Trophoblast cell (in vitro differentiated cells and primary cell): ENCODE measurements at regions not wholly inside any gene's neighbourhood (a gene's known extent, or its start where the extent isn't known, plus 50 kb on each side); places are given as distances from the start of the nearest gene placed in this dataset.
"Not testable (repeated sequence)": the region's sequence is repeated elsewhere in the genome, so short reads cannot be mapped to it uniquely, and the experiment has no call there.

ENCODE experiments used
- DNase-seq, 2 donors: peaks; one replicate each; pipeline ENCODE4 v3.0.0-alpha.2; 2016
- H2AFZ ChIP-seq: 2 replicates; pipeline ENCODE4 v1.6.1; 2013; ENCODE audit warnings: low read length, moderate library complexity, mild to moderate bottlenecking; ENCODE audit not compliant: insufficient read depth, poor library complexity
- H2AK5ac ChIP-seq: 2 replicates; pipeline ENCODE4 v1.6.1; 2013; ENCODE audit warnings: mild to moderate bottlenecking, low read length
- H2BK120ac ChIP-seq: 2 replicates; pipeline ENCODE4 v1.6.1; 2013; ENCODE audit warnings: low read length, mild to moderate bottlenecking, moderate library complexity; ENCODE audit not compliant: insufficient read depth, poor library complexity
- H2BK12ac ChIP-seq: 2 replicates; pipeline ENCODE4 v1.6.1; 2013; ENCODE audit warnings: mild to moderate bottlenecking, low read length, moderate library complexity
- H2BK5ac ChIP-seq: 2 replicates; pipeline ENCODE4 v1.6.1; 2013; ENCODE audit warnings: low read length, low read depth, moderate library complexity, mild to moderate bottlenecking; ENCODE audit not compliant: poor library complexity
- H3K14ac ChIP-seq: 2 replicates; pipeline ENCODE4 v1.6.1; 2013; ENCODE audit warnings: mild to moderate bottlenecking, low read length
- H3K18ac ChIP-seq: 2 replicates; pipeline ENCODE4 v1.6.1; 2013; ENCODE audit warnings: mild to moderate bottlenecking, low read length
- H3K23ac ChIP-seq: 2 replicates; pipeline ENCODE4 v1.6.1; 2013; ENCODE audit warnings: low read length
- H3K27ac ChIP-seq: 2 replicates; pipeline ENCODE4 v1.5.1; 2013; ENCODE audit warnings: low read depth, mild to moderate bottlenecking, inconsistent platforms, low read length, moderate library complexity
- H3K27me3 ChIP-seq: 2 replicates; pipeline ENCODE4 v1.6.1; 2013; ENCODE audit warnings: inconsistent platforms, mild to moderate bottlenecking, low read length, moderate library complexity; ENCODE audit not compliant: insufficient read depth
- H3K36me3 ChIP-seq, 2 experiments: 1 replicate in 1 of 2; 2 replicates in 1 of 2; pipeline ENCODE4 v1.6.1; 2013; ENCODE audit warnings: low read length in 2 of 2, mild to moderate bottlenecking in 2 of 2, moderate library complexity in 1 of 2; ENCODE audit not compliant: insufficient read depth in 2 of 2, control insufficient read depth in 1 of 2
- H3K4ac ChIP-seq: 2 replicates; pipeline ENCODE4 v1.6.1; 2013; ENCODE audit warnings: low read depth, mild to moderate bottlenecking, low read length, moderate library complexity
- H3K4me1 ChIP-seq, 2 experiments: 1 replicate in 1 of 2; 2 replicates in 1 of 2; pipeline ENCODE4 v1.6.1; 2013; ENCODE audit warnings: low read length in 2 of 2, mild to moderate bottlenecking in 2 of 2, moderate library complexity in 1 of 2; ENCODE audit not compliant: insufficient read depth in 2 of 2, control insufficient read depth in 1 of 2
- H3K4me2 ChIP-seq: 2 replicates; pipeline ENCODE4 v1.6.1; 2013; ENCODE audit warnings: inconsistent platforms, mild to moderate bottlenecking, low read length, moderate library complexity
- H3K4me3 ChIP-seq: 2 replicates; pipeline ENCODE4 v1.5.1; 2013; ENCODE audit warnings: mild to moderate bottlenecking, low read depth, low read length, inconsistent platforms
- H3K79me1 ChIP-seq: one replicate; pipeline ENCODE4 v1.6.1; 2013; ENCODE audit warnings: low read length
- H3K79me2 ChIP-seq: 2 replicates; pipeline ENCODE4 v1.6.1; 2013; ENCODE audit warnings: low read length, mild to moderate bottlenecking; ENCODE audit not compliant: control insufficient read depth, insufficient read depth, poor library complexity
- H3K9ac ChIP-seq: 2 replicates; pipeline ENCODE4 v1.6.1; 2013; ENCODE audit warnings: mild to moderate bottlenecking, low read length
- H3K9me3 ChIP-seq: 2 replicates; pipeline ENCODE4 v1.6.1; 2013; ENCODE audit warnings: low read depth, mild to moderate bottlenecking, control low read depth, inconsistent platforms, low read length; ENCODE audit not compliant: insufficient read depth
- H4K12ac ChIP-seq: 2 replicates; pipeline ENCODE4 v1.6.1; 2013; ENCODE audit warnings: low read depth, mild to moderate bottlenecking, low read length, moderate library complexity
- H4K8ac ChIP-seq: 2 replicates; pipeline ENCODE4 v1.6.1; 2013; ENCODE audit warnings: low read depth, mild to moderate bottlenecking, low read length, moderate library complexity
- H4K91ac ChIP-seq: one replicate; pipeline ENCODE4 v1.6.1; 2013; ENCODE audit warnings: low read depth, mild to moderate bottlenecking, low read length, moderate library complexity
- WGBS: extraction: QIAGEN DNeasy Blood & Tissue Kit; methylation state at CpG from one replicate; pipeline ENCODE4 v1.1.7; 2013; ENCODE audit warnings: missing lambda C conversion rate; ENCODE audit not compliant: insufficient read length, insufficient coverage; ENCODE audit errors: extremely low coverage; 5-methylcytosine and 5-hydroxymethylcytosine counted together

DNA sequence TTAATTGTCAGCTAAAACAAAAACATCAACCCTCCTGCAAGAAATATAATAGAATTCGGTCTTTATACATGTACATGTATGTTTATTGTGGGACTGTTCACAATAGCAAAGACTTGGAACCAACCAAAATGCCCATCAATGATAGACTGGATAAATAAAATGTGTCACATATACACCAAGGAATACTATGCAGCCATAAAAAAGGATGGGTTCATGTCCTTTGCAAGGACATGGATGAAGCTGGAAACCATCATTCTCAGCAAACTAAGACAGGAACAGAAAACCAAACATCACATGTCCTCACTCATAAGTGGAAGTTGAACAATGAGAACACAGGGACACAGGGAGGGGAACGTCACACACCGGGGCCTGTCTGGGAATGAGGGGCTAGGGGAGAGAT lies 109.1 kb upstream of the ADRA1B start:
- H3K23ac ChIP-seq, H3K27ac ChIP-seq, H3K79me1 ChIP-seq: not testable (repeated sequence)

DNA sequence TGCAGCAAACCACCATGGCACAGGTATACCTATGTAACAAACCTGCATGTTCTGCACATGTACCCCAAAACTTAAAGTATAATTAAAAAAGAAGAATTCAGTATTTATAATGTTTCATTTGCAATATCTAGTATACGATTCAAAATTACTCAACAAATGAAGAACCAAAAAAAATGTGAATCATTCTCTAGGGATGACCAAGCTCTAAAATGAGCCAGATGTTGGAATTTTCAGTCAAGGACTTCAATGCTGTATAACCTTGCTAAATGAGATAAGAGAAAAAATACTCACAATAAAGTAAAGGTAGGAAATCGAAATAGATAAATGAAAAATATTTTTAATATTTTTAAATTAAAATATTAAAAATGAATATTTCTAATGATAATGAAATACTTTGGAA lies 108.7 kb upstream of the ADRA1B start:
- no peaks in the 10 kb centered on the region for H3K27me3 ChIP-seq
- H2BK12ac ChIP-seq, result no peak overlapping the region
- H3K14ac ChIP-seq, result no peak overlapping the region
- H3K36me3 ChIP-seq, result no peaks in the 10 kb centered on the region
- H4K8ac ChIP-seq, result no peak overlapping the region
- H3K79me1 ChIP-seq, result no peaks in the 10 kb centered on the region
- H3K4me2 ChIP-seq, result no peak overlapping the region
- H4K12ac ChIP-seq, result no peak overlapping the region
- no peak overlapping the region for H3K9ac ChIP-seq
- H3K18ac ChIP-seq, result no peak overlapping the region
- H2BK5ac ChIP-seq, result no peak overlapping the region
- H3K79me2 ChIP-seq, result no peaks in the 10 kb centered on the region
- no peak overlapping the region for H3K27ac ChIP-seq
- no peak overlapping the region for H2AFZ ChIP-seq
- no peak overlapping the region for H3K23ac ChIP-seq
- no CpG with 5 or more reads among the region's 2 CpGs for WGBS
- H4K91ac ChIP-seq, result no peak overlapping the region
- H3K4ac ChIP-seq, result no peak overlapping the region
- DNase-seq, result no peak
- no peaks in the 10 kb centered on the region for H3K9me3 ChIP-seq
- no peaks in the 10 kb centered on the region for H3K4me1 ChIP-seq
- no peak overlapping the region for H2BK120ac ChIP-seq
- H3K4me3 ChIP-seq, result no peak overlapping the region
- no peak overlapping the region for H2AK5ac ChIP-seq

More for the DNA sequence above, 109.1 kb upstream of the ADRA1B start:
- not testable (repeated sequence) for H3K14ac ChIP-seq, H2AFZ ChIP-seq, H3K27me3 ChIP-seq, H2AK5ac ChIP-seq, H3K9ac ChIP-seq, H3K9me3 ChIP-seq, H2BK12ac ChIP-seq, H3K79me2 ChIP-seq, H4K12ac ChIP-seq, H2BK5ac ChIP-seq, DNase-seq, H3K18ac ChIP-seq, H3K4me2 ChIP-seq, H3K36me3 ChIP-seq, H3K4me3 ChIP-seq, H4K8ac ChIP-seq, H3K4me1 ChIP-seq, H3K4ac ChIP-seq, H4K91ac ChIP-seq, H2BK120ac ChIP-seq
- WGBS, result no CpG with 5 or more reads among the region's 3 CpGs

DNA sequence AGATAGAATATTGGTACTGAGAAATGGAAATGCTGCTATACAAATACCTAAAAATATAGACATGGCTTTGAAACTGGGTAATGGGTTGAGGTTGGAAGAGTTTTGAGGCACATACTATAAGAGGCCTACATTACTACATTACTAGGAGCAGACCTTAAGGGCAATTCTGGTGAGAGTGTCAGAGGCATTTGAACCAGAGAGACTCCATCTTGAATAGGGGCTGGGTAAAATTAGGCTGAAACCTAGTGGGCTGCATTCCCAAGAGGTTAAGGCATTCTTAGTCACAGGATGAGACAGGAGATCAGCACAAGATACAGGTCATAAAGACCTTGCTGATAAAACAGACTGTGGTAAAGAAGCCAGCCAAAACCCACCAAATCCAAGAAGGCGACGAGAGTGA lies 104.6 kb upstream of the ADRA1B start:
- Histone ChIP-seq H3K14ac (no peak overlapping the region), H2BK120ac (no peak overlapping the region), H3K36me3 (no peaks in the 10 kb centered on the region), H3K4ac (no peak overlapping the region), H2AK5ac (no peak overlapping the region), H3K9me3 (no peaks in the 10 kb centered on the region), H3K27me3 (no peaks in the 10 kb centered on the region), H2AFZ (no peak overlapping the region), H3K18ac (no peak overlapping the region), H4K8ac (no peak overlapping the region), H3K4me3 (no peak overlapping the region), H2BK5ac (no peak overlapping the region), H2BK12ac (no peak overlapping the region), H3K4me1 (peaks cover 0 to 7% of the 10 kb centered on the region in 2 experiments), H3K27ac (no peak overlapping the region), H3K4me2 (no peak overlapping the region), H4K12ac (no peak overlapping the region), H3K79me2 (no peaks in the 10 kb centered on the region), H3K9ac (no peak overlapping the region), H3K79me1 (peaks cover 2% of the 10 kb centered on the region), H4K91ac (no peak overlapping the region), H3K23ac (no peak overlapping the region)
- WGBS, result no CpG with 5 or more reads among the region's 2 CpGs
- no peak for DNase-seq

DNA sequence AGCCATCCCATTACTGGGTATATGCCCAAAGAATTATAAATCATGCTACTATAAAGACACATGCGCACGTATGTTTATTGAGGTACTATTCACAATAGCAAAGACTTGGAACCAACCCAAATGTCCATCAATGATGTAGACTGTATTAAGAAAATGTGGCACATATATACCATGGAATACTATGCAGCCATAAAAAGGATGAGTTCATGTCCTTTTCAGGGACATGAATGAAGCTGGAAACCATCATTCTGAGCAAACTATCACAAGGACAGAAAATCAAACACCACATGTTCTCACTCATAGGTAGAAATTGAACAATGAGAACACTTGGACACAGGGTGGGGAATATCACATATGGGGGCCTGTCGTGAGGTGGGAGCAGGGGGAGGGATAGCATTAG lies 103.5 kb upstream of the ADRA1B start:
- H3K9ac ChIP-seq, H3K18ac ChIP-seq, H2BK5ac ChIP-seq, H4K8ac ChIP-seq, H2AK5ac ChIP-seq, H3K9me3 ChIP-seq, H2BK120ac ChIP-seq, H4K12ac ChIP-seq, H3K79me1 ChIP-seq, H3K4me1 ChIP-seq, DNase-seq, H3K23ac ChIP-seq, H2BK12ac ChIP-seq, H3K36me3 ChIP-seq, H3K27ac ChIP-seq, H4K91ac ChIP-seq, H3K27me3 ChIP-seq, H2AFZ ChIP-seq, H3K14ac ChIP-seq, H3K4me2 ChIP-seq, H3K4me3 ChIP-seq, H3K4ac ChIP-seq, H3K79me2 ChIP-seq: not testable (repeated sequence)
- WGBS, result no CpG with 5 or more reads among the region's 3 CpGs
